B cell (primary cell): ENCODE measurements at regions not wholly inside any gene's neighbourhood (a gene's known extent, or its start where the extent isn't known, plus 50 kb on each side); places are given as distances from the start of the nearest gene placed in this dataset.
"Not testable (repeated sequence)": the region's sequence is repeated elsewhere in the genome, so short reads cannot be mapped to it uniquely, and the experiment has no call there.

ENCODE experiments used
- ATAC-seq: fragments of 200-7000 bp; cut with Tn5 transposase; one replicate; pipeline ENCODE4 v1.10.0; 2021; ENCODE audit warnings: low read depth, mild to moderate bottlenecking, moderate number of reproducible peaks, moderate library complexity
- CTCF ChIA-PET: fragments of 350-600 bp; sonication (Branson Sonifier 250); formaldehyde crosslinking; loops from one replicate; lab custom pipeline; 2021; ENCODE audit warnings: antibody characterized with exemption, inconsistent platforms; lab: Charles Lee
- POLR2A ChIA-PET: fragments of 350-600 bp; sonication (Branson Sonifier 250); formaldehyde crosslinking; loops from one replicate; lab custom pipeline; 2021; ENCODE audit warnings: antibody characterized with exemption; lab: Charles Lee
- DNase-seq: peaks from one replicate; pipeline ENCODE4 v3.0.0; 2013
- H2AFZ ChIP-seq: 2 replicates; pipeline ENCODE4 v1.6.1; 2012; ENCODE audit warnings: mild to moderate bottlenecking, low read depth, low read length; ENCODE audit not compliant: insufficient read depth, poor library complexity, severe bottlenecking
- H3K27ac ChIP-seq, 2 donors: 1 replicate in 1 of 2; 2 replicates in 1 of 2; pipeline ENCODE4 v1.5.1; 2012 to 2013; ENCODE audit warnings: low read length in 2 of 2, mild to moderate bottlenecking in 2 of 2, moderate library complexity in 1 of 2
- H3K27me3 ChIP-seq, 4 experiments: fragments of 200-600 bp in 1 of 4; sonication (generic) in 1 of 4; replicated peaks in 1 of 4; 1 replicate in 2 of 4; 2 replicates in 2 of 4; pipeline versions ENCODE4 v1.6.1 to v1.7.0; 2013 to 2016; ENCODE audit warnings: low read length in 3 of 4, mild to moderate bottlenecking in 2 of 4, mixed read lengths in 1 of 4, moderate library complexity in 1 of 4; ENCODE audit not compliant: insufficient read depth in 4 of 4, control insufficient read depth in 3 of 4; ENCODE audit errors: control extremely low read depth in 1 of 4
- H3K36me3 ChIP-seq, 2 experiments: replicated peaks in 1 of 2; 1 replicate in 1 of 2; 2 replicates in 1 of 2; pipeline versions ENCODE4 v1.6.1 to v1.7.1; 2013; ENCODE audit warnings: low read length in 1 of 2; ENCODE audit not compliant: insufficient read depth in 2 of 2, control insufficient read depth in 1 of 2; ENCODE audit errors: control extremely low read depth in 1 of 2, extremely low read depth in 1 of 2
- H3K4me1 ChIP-seq, 2 donors: fragments of 200-600 bp in 1 of 2; sonication (generic) in 1 of 2; 1 replicate in 1 of 2; 2 replicates in 1 of 2; pipeline versions ENCODE4 v1.5.1 to v1.6.1; 2013 to 2017; ENCODE audit warnings: low read length in 2 of 2; ENCODE audit not compliant: control insufficient read depth in 2 of 2, insufficient read depth in 2 of 2
- H3K4me2 ChIP-seq: replicated peaks from 2 replicates; pipeline ENCODE3; 2012; ENCODE audit warnings: mild to moderate bottlenecking, low read depth, low read length; ENCODE audit not compliant: poor library complexity, severe bottlenecking
- H3K4me3 ChIP-seq, 5 experiments: fragments of 200-600 bp in 1 of 5; sonication (generic) in 1 of 5; 1 replicate in 3 of 5; 2 replicates in 2 of 5; pipeline versions ENCODE4 v1.5.1 to v1.7.0; 2011 to 2016; ENCODE audit warnings: low read length in 4 of 5, mild to moderate bottlenecking in 4 of 5, low read depth in 2 of 5, control low read depth in 1 of 5, moderate library complexity in 1 of 5; ENCODE audit not compliant: insufficient read depth in 1 of 5; ENCODE audit errors: control extremely low read depth in 1 of 5, extremely low read depth in 1 of 5
- H3K79me2 ChIP-seq: fragments of 200-600 bp; sonication (generic); one replicate; pipeline ENCODE4 v1.6.0; 2016; ENCODE audit warnings: low read length; ENCODE audit not compliant: control insufficient read depth, insufficient read depth
- H3K9ac ChIP-seq: fragments of 200-600 bp; sonication (generic); 2 replicates; pipeline ENCODE4 v1.6.1; 2017; ENCODE audit warnings: mild to moderate bottlenecking, low read length, moderate library complexity
- H3K9me3 ChIP-seq, 3 donors: one replicate each; pipeline versions ENCODE4 v1.6.1 to v1.7.1; 2013; ENCODE audit warnings: low read length in 2 of 3; ENCODE audit not compliant: control insufficient read depth in 2 of 3, insufficient read depth in 1 of 3; ENCODE audit errors: control extremely low read depth in 1 of 3
- H4K20me1 ChIP-seq: 2 replicates; pipeline ENCODE4 v1.6.0; 2012; ENCODE audit warnings: mild to moderate bottlenecking, low read length; ENCODE audit not compliant: insufficient read depth, control insufficient read depth, poor library complexity, severe bottlenecking
- H3K27ac Mint-ChIP-seq: one replicate; pipeline ENCODE4 v1.8.0; 2021; ENCODE audit warnings: mixed read lengths
- H3K27me3 Mint-ChIP-seq: one replicate; pipeline ENCODE4 v1.8.0; 2021; ENCODE audit warnings: mixed read lengths
- H3K4me1 Mint-ChIP-seq: one replicate; pipeline ENCODE4 v1.8.0; 2021; ENCODE audit warnings: mixed read lengths
- H3K4me3 Mint-ChIP-seq: one replicate; pipeline ENCODE4 v1.8.0; 2021; ENCODE audit warnings: mixed read lengths
- H3K9me3 Mint-ChIP-seq: one replicate; pipeline ENCODE4 v1.8.0; 2022; ENCODE audit warnings: mixed read lengths; ENCODE audit not compliant: insufficient read depth
- EZH2 ChIP-seq: IDR thresholded peaks from 2 replicates; pipeline ENCODE4 v1.6.1; 2012; ENCODE audit warnings: borderline replicate concordance, low read depth, mild to moderate bottlenecking, moderate library complexity, low read length; ENCODE audit not compliant: insufficient read depth, poor library complexity, severe bottlenecking
- WGBS: methylation state at CpG from one replicate; pipeline ENCODE4 v1.1.5; 2013; ENCODE audit warnings: missing lambda C conversion rate; ENCODE audit not compliant: insufficient coverage; 5-methylcytosine and 5-hydroxymethylcytosine counted together
- intact Hi-C: fragments of 100-400 bp; cut with micrococcal nuclease; formaldehyde crosslinking; loops from one replicate; pipeline ENCODE4 v1.10.0; 2022
- TF ChIP-seq, protein P1 (sequence below): fragments of 200-600 bp; IDR thresholded peaks from one replicate; pipeline ENCODE4 v1.8.0; 2022; ENCODE audit warnings: antibody characterized with exemption, mild to moderate bottlenecking

- Histone ChIP-seq H3K4me3 (no peak overlapping the region), H3K27me3 (peaks cover 0 to 17% (median 0%) of the 10 kb centered on the region in 4 experiments), H3K9ac (no peak overlapping the region), H3K9me3 (peaks cover 0 to 16% (median 0%) of the 10 kb centered on the region in 3 donors), H2AFZ (no peak overlapping the region), H4K20me1 (no peaks in the 10 kb centered on the region), H3K4me1 (no peaks in the 10 kb centered on the region), H3K4me2 (no peak overlapping the region), H3K79me2 (no peaks in the 10 kb centered on the region), H3K36me3 (no peaks in the 10 kb centered on the region), H3K27ac (no peak overlapping the region)
- ChIA-PET CTCF (no interaction called here), POLR2A (no interaction called here)
- H3K4me3 Mint-ChIP-seq = no peak overlapping the region
- peaks cover 25% of the 10 kb centered on the region for H3K27me3 Mint-ChIP-seq
- no peak for TF ChIP-seq EZH2
- TF ChIP-seq, protein P1, sequence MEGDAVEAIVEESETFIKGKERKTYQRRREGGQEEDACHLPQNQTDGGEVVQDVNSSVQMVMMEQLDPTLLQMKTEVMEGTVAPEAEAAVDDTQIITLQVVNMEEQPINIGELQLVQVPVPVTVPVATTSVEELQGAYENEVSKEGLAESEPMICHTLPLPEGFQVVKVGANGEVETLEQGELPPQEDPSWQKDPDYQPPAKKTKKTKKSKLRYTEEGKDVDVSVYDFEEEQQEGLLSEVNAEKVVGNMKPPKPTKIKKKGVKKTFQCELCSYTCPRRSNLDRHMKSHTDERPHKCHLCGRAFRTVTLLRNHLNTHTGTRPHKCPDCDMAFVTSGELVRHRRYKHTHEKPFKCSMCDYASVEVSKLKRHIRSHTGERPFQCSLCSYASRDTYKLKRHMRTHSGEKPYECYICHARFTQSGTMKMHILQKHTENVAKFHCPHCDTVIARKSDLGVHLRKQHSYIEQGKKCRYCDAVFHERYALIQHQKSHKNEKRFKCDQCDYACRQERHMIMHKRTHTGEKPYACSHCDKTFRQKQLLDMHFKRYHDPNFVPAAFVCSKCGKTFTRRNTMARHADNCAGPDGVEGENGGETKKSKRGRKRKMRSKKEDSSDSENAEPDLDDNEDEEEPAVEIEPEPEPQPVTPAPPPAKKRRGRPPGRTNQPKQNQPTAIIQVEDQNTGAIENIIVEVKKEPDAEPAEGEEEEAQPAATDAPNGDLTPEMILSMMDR = no peak
- H3K4me1 Mint-ChIP-seq = no peaks in the 10 kb centered on the region
- ATAC-seq (no peak), DNase-seq (no peak)
- intact Hi-C loops = no loop called here
- 86% methylated on average over 3 of the region's 5 CpGs for WGBS
- H3K9me3 Mint-ChIP-seq = no peaks in the 10 kb centered on the region
- H3K27ac Mint-ChIP-seq = no peak overlapping the region
These were observed 69.2 kb downstream of the MATN1 start for GRCh38 chr1:30654188-30654587.

DNA sequence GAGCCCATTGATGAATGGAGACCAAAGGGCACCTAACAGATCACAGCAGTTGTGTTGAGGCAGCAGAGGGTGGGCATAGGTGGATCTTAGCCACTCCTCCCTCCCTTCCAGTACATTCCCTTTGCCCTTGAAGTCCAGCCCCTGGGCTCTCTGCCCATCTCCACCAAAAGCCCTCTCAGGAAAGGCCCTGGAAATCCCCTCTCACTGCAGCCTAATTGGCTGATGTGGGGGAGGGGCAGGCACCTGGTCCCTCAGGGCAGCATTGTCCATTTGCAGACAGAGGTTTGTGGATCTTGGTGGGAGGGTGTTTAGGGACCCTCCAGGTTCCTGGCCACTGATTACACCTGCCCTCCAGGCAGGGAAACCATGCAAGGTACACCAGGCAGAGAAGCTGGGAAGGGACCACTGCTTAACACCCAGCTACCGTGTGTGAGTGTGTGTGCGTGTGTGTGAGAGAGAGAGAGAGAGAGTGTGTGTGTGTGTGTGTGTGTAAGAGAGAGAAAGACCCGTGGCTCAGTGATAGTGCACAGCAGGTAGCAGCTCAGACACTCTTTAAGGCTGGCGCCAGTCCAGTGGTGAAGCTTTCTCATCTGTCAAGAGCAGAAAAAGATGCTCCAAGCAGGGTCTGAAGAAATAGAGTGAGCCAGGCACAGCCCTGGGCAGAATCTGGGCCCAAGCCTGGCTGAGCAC lies 71.1 kb downstream of the MATN1 start:
- DNase-seq = no peak
- TF ChIP-seq, protein P1 = no peak
- TF ChIP-seq EZH2 = no peak
- ChIA-PET POLR2A (no interaction called here), CTCF (no interaction called here)
- no peaks in the 10 kb centered on the region for H3K4me1 Mint-ChIP-seq
- Histone ChIP-seq H3K4me2 (no peak overlapping the region), H3K27me3 (peaks cover 0 to 20% (median 0%) of the 10 kb centered on the region in 4 experiments), H3K9ac (no peak overlapping the region), H4K20me1 (no peaks in the 10 kb centered on the region), H3K4me3 (no peak overlapping the region), H3K36me3 (no peaks in the 10 kb centered on the region), H3K9me3 (peaks cover 0 to 16% (median 0%) of the 10 kb centered on the region in 3 donors), H3K79me2 (no peaks in the 10 kb centered on the region), H2AFZ (no peak overlapping the region), H3K4me1 (no peaks in the 10 kb centered on the region), H3K27ac (no peak overlapping the region)
- no peak overlapping the region for H3K4me3 Mint-ChIP-seq
- no peaks in the 10 kb centered on the region for H3K9me3 Mint-ChIP-seq
- intact Hi-C loops = no loop called here
- H3K27ac Mint-ChIP-seq = no peak overlapping the region
- no peak for ATAC-seq
- 53% methylated on average over 3 of the region's 4 CpGs for WGBS
- H3K27me3 Mint-ChIP-seq = peaks cover 27% of the 10 kb centered on the region

DNA sequence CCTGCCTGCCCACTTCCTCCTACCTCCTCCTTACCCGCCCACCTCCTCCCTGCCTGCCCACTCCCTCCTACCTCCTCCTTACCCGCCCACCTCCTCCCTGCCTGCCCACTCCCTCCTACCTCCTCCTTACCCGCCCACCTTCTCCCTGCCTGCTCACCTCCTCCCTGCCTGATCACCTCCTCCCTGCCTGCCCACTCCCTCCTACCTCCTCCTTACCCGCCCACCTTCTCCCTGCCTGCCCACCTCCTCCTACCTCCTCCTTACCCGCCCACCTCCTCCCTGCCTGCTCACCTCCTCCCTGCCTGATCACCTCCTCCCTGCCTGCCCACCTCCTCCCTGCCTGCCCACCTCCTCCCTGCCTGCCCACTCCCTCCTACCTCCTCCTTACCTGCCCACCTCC lies 72.0 kb downstream of the MATN1 start:
- H3K9ac ChIP-seq, DNase-seq, intact Hi-C loops, H4K20me1 ChIP-seq, H3K9me3 Mint-ChIP-seq, ATAC-seq, H3K79me2 ChIP-seq, H3K36me3 ChIP-seq, H3K4me1 ChIP-seq, H3K4me1 Mint-ChIP-seq, H2AFZ ChIP-seq, CTCF ChIA-PET, POLR2A ChIA-PET, H3K27ac Mint-ChIP-seq, H3K4me2 ChIP-seq, H3K4me3 Mint-ChIP-seq, H3K4me3 ChIP-seq, H3K27ac ChIP-seq: not testable (repeated sequence)
- 45% methylated on average over 5 of the region's 5 CpGs for WGBS
- Histone ChIP-seq H3K27me3 (peaks cover 0 to 20% (median 0%) of the 10 kb centered on the region in 4 experiments), H3K9me3 (peaks cover 0 to 12% (median 0%) of the 10 kb centered on the region in 3 donors)
- H3K27me3 Mint-ChIP-seq = peaks cover 30% of the 10 kb centered on the region
